Tibial nerve (tissue), 4 donors: ENCODE measurements at regions not wholly inside any gene's neighbourhood (a gene's known extent, or its start where the extent isn't known, plus 50 kb on each side); places are given as distances from the start of the nearest gene placed in this dataset.
"Not testable (repeated sequence)": the region's sequence is repeated elsewhere in the genome, so short reads cannot be mapped to it uniquely, and the experiment has no call there.

Experiments used
- DNase-seq, 2 donors: peaks; one replicate each; pipeline ENCODE4 v3.0.0-alpha.2; 2019; ENCODE audit warnings: low spot score in 2 of 2
- H3K27ac ChIP-seq, 4 donors: fragments of 200-600 bp; sonication (generic) in 3 of 4; one replicate each; pipeline ENCODE4 v1.5.1; 2017 to 2019; ENCODE audit warnings: mild to moderate bottlenecking in 1 of 4
- H3K27me3 ChIP-seq, 2 donors: fragments of 200-600 bp; sonication (generic) in 1 of 2; one replicate each; pipeline versions ENCODE4 v1.5.1 to v1.6.0; 2017 to 2019
- H3K36me3 ChIP-seq, 3 donors: fragments of 200-600 bp; sonication (generic); one replicate each; pipeline ENCODE4 v1.5.1; 2018 to 2019
- H3K4me1 ChIP-seq, 4 donors: fragments of 200-600 bp; sonication (generic) in 3 of 4; one replicate each; pipeline ENCODE4 v1.5.1; 2017 to 2019
- H3K4me3 ChIP-seq, 4 donors: fragments of 200-600 bp; sonication (generic) in 3 of 4; one replicate each; pipeline ENCODE4 v1.5.1; 2017 to 2019; ENCODE audit warnings: mild to moderate bottlenecking in 1 of 4, moderate library complexity in 1 of 4
- H3K9me3 ChIP-seq, 4 donors: fragments of 200-600 bp; sonication (generic) in 3 of 4; one replicate each; pipeline ENCODE4 v1.5.1; 2017 to 2019
- EP300 ChIP-seq, 2 donors: sonication (generic); formaldehyde crosslinking; IDR thresholded peaks; one replicate each; pipeline ENCODE4 v1.6.1; 2017; ENCODE audit warnings: antibody characterized with exemption in 2 of 2, mild to moderate bottlenecking in 1 of 2
- POLR2A ChIP-seq, 2 donors: fragments of 450-650 bp; IDR thresholded peaks; one replicate each; pipeline ENCODE4 v1.6.1; 2017; ENCODE audit warnings: antibody characterized with exemption in 2 of 2, mild to moderate bottlenecking in 2 of 2, moderate library complexity in 2 of 2
- WGBS, 2 donors: methylation state at CpG; one replicate each; pipeline ENCODE4 v1.1.5; 2018; 5-methylcytosine and 5-hydroxymethylcytosine counted together
- TF ChIP-seq, protein P1 (sequence below), 5 experiments: fragments of 200-600 bp in 3 of 5; fragments of 450-650 bp in 2 of 5; sonication (generic) in 3 of 5; IDR thresholded peaks; one replicate each; pipeline ENCODE4 v1.5.1; 2016 to 2019; ENCODE audit warnings: antibody characterized with exemption in 5 of 5, mild to moderate bottlenecking in 3 of 5, moderate library complexity in 2 of 5

DNA sequence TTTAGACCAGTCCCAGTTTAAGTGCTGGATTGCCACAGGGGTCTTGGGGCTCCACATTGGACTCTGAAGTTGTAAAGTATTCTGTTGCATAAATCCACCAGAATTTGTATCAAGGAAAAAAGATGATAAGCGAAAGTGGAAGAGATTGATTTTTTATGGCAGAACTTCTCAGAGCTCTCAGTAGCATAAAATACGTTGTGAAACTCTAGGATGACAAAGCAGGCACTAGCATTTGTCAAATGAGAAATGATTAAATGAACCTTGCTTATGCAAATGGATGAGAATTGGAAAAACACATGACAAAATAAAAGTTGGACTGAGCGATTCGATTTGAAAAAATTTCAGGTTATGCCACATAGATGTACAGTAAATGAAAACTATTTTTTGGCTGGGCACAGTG, 253.8 kb upstream of the RAB4A start:
- Histone ChIP-seq H3K4me3 (no peak overlapping the region), H3K27ac (no peak overlapping the region), H3K4me1 (peaks cover 0 to 6% (median 0%) of the 10 kb centered on the region in 4 donors), H3K27me3 (no peaks in the 10 kb centered on the region), H3K36me3 (no peaks in the 10 kb centered on the region), H3K9me3 (peaks cover 0 to 3% (median 0%) of the 10 kb centered on the region in 4 donors)
- WGBS, 2 donors: 92% methylated on average over 4 of the region's 4 CpGs
- TF ChIP-seq POLR2A (IDR thresholded peaks at IDR 0.05) (no peak), EP300 (IDR thresholded peaks at IDR 0.05) (no peak)
- TF ChIP-seq, protein P1, sequence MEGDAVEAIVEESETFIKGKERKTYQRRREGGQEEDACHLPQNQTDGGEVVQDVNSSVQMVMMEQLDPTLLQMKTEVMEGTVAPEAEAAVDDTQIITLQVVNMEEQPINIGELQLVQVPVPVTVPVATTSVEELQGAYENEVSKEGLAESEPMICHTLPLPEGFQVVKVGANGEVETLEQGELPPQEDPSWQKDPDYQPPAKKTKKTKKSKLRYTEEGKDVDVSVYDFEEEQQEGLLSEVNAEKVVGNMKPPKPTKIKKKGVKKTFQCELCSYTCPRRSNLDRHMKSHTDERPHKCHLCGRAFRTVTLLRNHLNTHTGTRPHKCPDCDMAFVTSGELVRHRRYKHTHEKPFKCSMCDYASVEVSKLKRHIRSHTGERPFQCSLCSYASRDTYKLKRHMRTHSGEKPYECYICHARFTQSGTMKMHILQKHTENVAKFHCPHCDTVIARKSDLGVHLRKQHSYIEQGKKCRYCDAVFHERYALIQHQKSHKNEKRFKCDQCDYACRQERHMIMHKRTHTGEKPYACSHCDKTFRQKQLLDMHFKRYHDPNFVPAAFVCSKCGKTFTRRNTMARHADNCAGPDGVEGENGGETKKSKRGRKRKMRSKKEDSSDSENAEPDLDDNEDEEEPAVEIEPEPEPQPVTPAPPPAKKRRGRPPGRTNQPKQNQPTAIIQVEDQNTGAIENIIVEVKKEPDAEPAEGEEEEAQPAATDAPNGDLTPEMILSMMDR (IDR thresholded peaks at IDR 0.05): no peak
- DNase-seq: no peak

DNA sequence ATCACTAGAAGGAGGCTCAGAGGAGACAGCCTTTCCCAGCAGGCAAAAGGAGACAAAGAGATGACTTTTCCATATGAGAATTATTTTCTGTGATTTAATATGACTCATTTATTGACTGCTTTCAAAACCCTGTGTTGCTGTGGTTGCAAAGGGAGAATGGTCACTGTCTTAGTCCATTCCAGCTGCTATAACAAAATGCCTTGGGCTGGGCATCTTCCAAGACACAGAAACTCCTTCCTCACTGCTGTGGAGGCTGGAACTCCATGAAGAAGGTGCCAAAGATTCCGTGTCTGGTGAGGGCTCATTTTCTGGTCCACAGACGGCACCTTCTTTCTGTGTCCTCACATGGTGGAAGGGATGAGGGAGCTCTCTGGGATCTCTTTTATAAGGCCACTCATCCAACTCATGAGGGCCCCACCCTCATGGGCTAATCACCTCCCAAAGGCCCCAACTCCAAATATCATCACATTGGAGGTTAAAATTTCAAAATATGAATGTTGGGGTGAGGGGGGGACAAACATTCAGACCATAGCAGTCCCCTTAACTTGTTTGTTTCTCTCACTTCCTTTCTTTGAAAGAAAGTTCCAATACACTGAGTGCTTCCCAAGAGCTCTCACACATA, 252.1 kb upstream of the RAB4A start:
- H3K9me3 ChIP-seq: peaks cover 0 to 3% (median 0%) of the 10 kb centered on the region in 4 donors
- TF ChIP-seq POLR2A (IDR thresholded peaks at IDR 0.05) (no peak), EP300 (IDR thresholded peaks at IDR 0.05) (no peak)
- TF ChIP-seq, protein P1 (IDR thresholded peaks at IDR 0.05): no peak
- no peak overlapping the region for H3K4me3 ChIP-seq
- H3K27me3 ChIP-seq: no peaks in the 10 kb centered on the region
- peaks cover 0 to 23% (median 4%) of the 10 kb centered on the region in 4 donors for H3K4me1 ChIP-seq
- H3K36me3 ChIP-seq: no peaks in the 10 kb centered on the region
- WGBS, 2 donors: 95 to 96% methylated on average over 2 of the region's 2 CpGs
- H3K27ac ChIP-seq: no peak overlapping the region
- no peak for DNase-seq

DNA sequence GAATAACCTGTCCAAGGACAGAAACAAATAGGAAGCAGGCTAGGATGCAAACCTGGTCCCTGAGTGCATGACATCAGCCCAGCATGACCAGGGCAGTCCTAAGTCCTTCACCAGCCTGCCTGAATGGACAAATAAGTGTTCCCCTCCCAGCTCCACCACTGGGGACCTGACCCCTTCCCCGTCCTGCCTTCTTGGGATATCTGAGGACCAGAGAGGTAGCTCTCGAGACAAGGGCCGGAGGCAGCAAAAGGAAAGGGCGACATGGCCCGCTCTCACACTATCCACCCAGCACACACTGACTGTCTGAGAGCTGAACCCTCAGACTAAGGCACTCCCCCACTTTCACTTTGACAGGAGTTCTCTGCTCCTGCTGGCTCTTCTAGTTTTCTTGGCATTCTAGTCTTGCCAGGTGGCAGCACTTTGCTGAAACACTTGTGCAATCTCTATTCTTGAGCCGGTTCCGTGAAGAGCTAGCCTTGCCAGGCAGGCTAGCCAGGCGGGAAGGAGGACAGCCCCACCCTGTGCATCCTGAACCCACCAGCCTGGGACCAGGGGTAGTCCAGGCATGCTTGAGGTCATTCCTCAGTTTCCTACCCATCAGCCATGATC, 251.1 kb upstream of the RAB4A start:
- DNase-seq: no peak
- H3K27ac ChIP-seq: no peak overlapping the region
- TF ChIP-seq, protein P1 (IDR thresholded peaks at IDR 0.05): no peak
- TF ChIP-seq POLR2A (IDR thresholded peaks at IDR 0.05): no peak
- no peak for TF ChIP-seq EP300 (IDR thresholded peaks at IDR 0.05)
- 89 to 92% methylated on average over 8 of the region's 8 CpGs for WGBS, 2 donors
- peaks cover 0 to 32% (median 8%) of the 10 kb centered on the region in 4 donors for H3K4me1 ChIP-seq
- no peak overlapping the region for H3K4me3 ChIP-seq
- no peaks in the 10 kb centered on the region for H3K27me3 ChIP-seq
- H3K9me3 ChIP-seq: peaks cover 0 to 3% (median 0%) of the 10 kb centered on the region in 4 donors
- no peaks in the 10 kb centered on the region for H3K36me3 ChIP-seq

DNA sequence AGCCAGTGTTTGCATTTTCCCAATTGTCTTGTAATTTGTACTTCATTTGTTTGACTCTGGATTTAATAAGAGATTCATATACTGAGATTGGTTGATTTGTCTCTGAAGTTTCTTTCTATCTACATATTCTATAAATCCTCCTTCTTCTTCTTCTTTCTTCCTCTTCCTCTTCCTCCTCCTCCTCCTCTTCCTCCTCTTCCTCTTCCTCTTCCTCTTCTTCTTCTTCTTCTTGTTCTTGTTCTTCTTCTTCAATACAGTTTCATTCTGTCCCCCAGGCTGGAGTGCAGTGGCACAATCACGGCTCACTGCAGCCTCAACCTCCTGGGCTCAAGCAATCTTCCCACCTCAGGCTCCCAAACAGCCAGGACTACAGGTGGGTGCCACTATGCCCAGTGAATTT, 249.9 kb upstream of the RAB4A start:
- not testable (repeated sequence) for H3K27ac ChIP-seq, DNase-seq, H3K9me3 ChIP-seq, H3K27me3 ChIP-seq, H3K36me3 ChIP-seq, H3K4me3 ChIP-seq
- 93% methylated on average over 1 of the region's 1 CpG for WGBS, 2 donors
- H3K4me1 ChIP-seq: peaks cover 0 to 41% (median 12%) of the 10 kb centered on the region in 4 donors

DNA sequence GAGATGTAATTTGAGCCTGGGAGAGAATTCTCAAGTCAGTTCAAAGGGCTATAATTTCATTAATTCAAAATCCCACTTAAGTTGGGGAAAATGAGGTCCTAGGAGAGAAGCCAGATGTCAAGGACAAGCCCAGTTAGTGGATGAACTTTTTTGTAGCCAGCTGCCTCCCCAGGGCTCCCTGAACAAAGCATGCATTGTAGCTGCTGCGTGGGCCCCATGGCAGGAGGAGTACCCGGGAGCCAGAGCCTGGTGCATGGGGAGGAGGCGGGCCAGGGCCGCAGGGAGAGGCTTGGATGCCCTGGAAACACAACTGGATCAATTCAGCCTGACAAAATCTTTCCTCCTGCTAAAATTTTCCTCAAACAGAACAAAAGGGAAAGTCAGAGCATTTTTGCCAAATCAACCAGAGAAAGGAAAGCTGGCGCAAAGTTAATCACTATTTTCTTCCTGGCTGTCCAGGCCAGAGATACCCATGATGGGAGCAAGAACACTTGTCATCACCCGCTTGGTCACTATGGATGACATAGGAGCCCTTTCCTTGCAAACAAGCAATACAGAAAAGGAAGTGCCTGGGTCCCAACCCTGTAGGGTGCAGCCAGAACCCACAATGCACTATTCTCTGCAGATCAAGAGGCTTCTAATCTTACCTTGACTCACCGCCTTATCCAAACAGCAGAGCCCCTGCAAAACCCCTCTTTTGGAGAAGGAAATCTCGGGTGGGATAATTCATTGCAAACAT, 248.1 kb upstream of the RAB4A start:
- DNase-seq: peak in 1 of 2 donors; percentile 45
- WGBS, 2 donors: 34 to 53% methylated on average over 8 of the region's 8 CpGs
- H3K27me3 ChIP-seq: no peaks in the 10 kb centered on the region
- H3K9me3 ChIP-seq: peaks cover 0 to 3% (median 0%) of the 10 kb centered on the region in 4 donors
- no peaks in the 10 kb centered on the region for H3K36me3 ChIP-seq
- H3K4me3 ChIP-seq: no peak overlapping the region
- peak overlapping the region in 2 of 4 donors; percentile 54 to 62 for H3K27ac ChIP-seq
- H3K4me1 ChIP-seq: peaks cover 0 to 52% (median 16%) of the 10 kb centered on the region in 4 donors
- TF ChIP-seq, protein P1 (IDR thresholded peaks at IDR 0.05): no peak
- TF ChIP-seq EP300 (IDR thresholded peaks at IDR 0.05): peak; percentile 43 to 61
- no peak for TF ChIP-seq POLR2A (IDR thresholded peaks at IDR 0.05)
